ENCODE measurements at regions not wholly inside any gene's neighbourhood (a gene's known extent, or its start where the extent isn't known, plus 50 kb on each side); places are given as distances from the start of the nearest gene placed in this dataset.

DNA sequence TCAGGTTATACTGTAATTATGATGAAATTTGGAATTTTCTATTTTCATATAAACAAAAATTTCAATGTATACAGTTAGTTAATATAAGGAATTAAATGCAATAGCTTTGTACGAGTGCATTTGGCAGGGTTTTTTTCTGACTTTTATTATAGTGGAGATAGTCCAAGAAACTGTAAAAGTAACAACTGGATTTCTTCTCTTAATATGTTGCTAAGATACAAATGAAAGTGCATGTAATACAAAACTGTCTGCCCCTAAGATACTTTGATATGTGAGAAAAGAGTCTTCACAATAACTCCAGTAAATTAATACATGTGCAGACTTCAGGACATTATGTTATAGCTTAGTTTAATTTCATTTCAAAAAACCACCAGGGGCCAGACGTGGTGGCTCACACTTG lies 721.4 kb downstream of the CBLN4 start:
- Histone ChIP-seq H3K36me3 (ENCODE audit: insufficient read depth, low read length) (no peaks in the 10 kb centered on the region), H3K4me3 (ENCODE audit: low read length) (no peak overlapping the region), H2AFZ (ENCODE audit: low read depth, low read length) (no peak overlapping the region), H3K9me3 (ENCODE audit: low read length) (no peaks in the 10 kb centered on the region), H3K27me3 (ENCODE audit: insufficient read depth, low read length) (no peaks in the 10 kb centered on the region), H3K4me1 (ENCODE audit: insufficient read depth, low read length) (peaks cover 3% of the 10 kb centered on the region)

DNA sequence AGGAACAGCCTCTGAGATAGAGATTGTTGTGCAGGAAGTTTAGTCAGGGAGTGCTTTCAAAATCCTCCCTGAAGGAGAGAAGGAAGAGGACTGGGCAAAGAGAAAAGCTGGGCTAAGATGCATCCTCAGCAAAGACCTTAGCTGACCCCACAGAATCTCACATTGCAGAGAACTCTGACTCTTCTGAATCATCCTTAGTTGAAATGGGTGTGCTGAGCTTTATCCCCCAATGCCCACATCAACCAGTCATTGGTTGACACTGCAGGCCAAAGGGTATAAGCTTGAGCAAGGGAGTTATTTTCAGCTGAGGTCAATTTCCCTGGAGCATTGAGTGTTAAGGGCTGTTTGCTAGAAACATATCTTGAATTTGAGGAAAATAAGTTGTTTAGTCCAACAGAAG lies 732.2 kb downstream of the CBLN4 start:
- H3K4me1 ChIP-seq (ENCODE audit: insufficient read depth, low read length), result no peaks in the 10 kb centered on the region
- no peaks in the 10 kb centered on the region for H3K36me3 ChIP-seq (ENCODE audit: insufficient read depth, low read length)
- no peaks in the 10 kb centered on the region for H3K9me3 ChIP-seq (ENCODE audit: low read length)
- no peaks in the 10 kb centered on the region for H3K27me3 ChIP-seq (ENCODE audit: insufficient read depth, low read length)
- no peak overlapping the region for H2AFZ ChIP-seq (ENCODE audit: low read depth, low read length)
- H3K4me3 ChIP-seq (ENCODE audit: low read length), result no peak overlapping the region

DNA sequence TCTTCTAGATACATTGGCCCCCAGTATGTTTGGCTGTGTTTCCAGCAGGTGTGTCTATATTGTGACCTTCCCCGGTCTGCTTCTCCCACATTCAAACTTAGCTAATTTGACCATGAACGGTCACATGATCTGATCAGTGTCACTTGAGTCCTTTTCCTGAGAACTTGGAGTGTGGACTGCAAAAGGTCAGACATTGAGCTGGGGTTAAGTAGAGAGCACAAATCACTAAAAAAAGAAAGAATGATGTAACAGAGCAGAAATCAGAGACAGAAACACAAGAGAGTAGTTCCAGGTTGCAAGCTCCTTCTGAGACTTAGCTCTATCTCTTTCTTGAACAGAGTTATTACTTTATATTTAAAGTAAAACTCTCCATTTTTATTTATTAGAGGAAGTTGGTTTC lies 733.9 kb downstream of the CBLN4 start:
- no peak overlapping the region for H2AFZ ChIP-seq (ENCODE audit: low read depth, low read length)
- H3K4me3 ChIP-seq (ENCODE audit: low read length), result no peak overlapping the region
- no peaks in the 10 kb centered on the region for H3K9me3 ChIP-seq (ENCODE audit: low read length)
- no peaks in the 10 kb centered on the region for H3K36me3 ChIP-seq (ENCODE audit: insufficient read depth, low read length)
- no peaks in the 10 kb centered on the region for H3K27me3 ChIP-seq (ENCODE audit: insufficient read depth, low read length)
- peaks cover 3% of the 10 kb centered on the region for H3K4me1 ChIP-seq (ENCODE audit: insufficient read depth, low read length)

DNA sequence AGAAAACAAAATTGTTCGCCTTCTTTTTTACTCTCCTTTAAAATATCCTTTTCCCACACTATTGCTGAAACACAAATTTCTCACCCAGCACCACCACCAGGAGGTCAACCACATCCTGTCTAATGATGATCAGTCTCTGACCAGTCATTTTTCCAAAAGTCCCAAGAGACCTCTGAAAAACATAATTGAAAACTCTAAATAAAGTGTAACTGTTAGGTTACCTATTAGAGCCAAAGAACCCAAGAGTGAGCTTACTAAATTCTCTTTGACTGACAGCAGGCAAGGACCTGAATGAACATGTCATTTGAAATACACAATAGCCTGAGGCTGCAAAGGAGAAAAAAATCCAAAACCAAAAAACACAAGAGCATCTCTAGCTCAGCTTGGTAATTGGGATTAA lies 735.4 kb downstream of the CBLN4 start:
- Histone ChIP-seq H3K4me3 (ENCODE audit: low read length) (no peak overlapping the region), H3K9me3 (ENCODE audit: low read length) (no peaks in the 10 kb centered on the region), H3K4me1 (ENCODE audit: insufficient read depth, low read length) (peaks cover 3% of the 10 kb centered on the region), H2AFZ (ENCODE audit: low read depth, low read length) (no peak overlapping the region), H3K27me3 (ENCODE audit: insufficient read depth, low read length) (no peaks in the 10 kb centered on the region), H3K36me3 (ENCODE audit: insufficient read depth, low read length) (no peaks in the 10 kb centered on the region)

DNA sequence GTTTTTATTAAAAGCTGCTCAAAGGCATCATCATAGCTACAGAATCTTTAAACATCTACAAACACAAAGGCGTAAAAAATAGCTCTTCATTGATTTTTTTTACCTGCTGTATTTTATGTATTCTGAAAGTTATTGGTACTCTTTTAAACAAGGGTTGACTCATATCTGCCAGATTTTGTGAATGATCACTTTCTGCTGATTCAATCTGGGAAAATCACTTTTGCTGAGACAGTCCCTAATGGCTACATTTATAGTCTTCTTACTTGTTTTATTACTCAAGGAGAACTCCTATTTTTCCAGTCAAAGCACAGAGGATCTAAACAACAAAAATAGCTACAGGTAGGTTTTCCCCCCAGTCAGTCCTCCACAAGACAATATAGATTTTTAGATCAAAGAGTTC lies 739.0 kb downstream of the CBLN4 start:
- no peaks in the 10 kb centered on the region for H3K9me3 ChIP-seq (ENCODE audit: low read length)
- peaks cover 3% of the 10 kb centered on the region for H3K4me1 ChIP-seq (ENCODE audit: insufficient read depth, low read length)
- H2AFZ ChIP-seq (ENCODE audit: low read depth, low read length), result no peak overlapping the region
- H3K4me3 ChIP-seq (ENCODE audit: low read length), result no peak overlapping the region
- no peaks in the 10 kb centered on the region for H3K36me3 ChIP-seq (ENCODE audit: insufficient read depth, low read length)
- no peaks in the 10 kb centered on the region for H3K27me3 ChIP-seq (ENCODE audit: insufficient read depth, low read length)

DNA sequence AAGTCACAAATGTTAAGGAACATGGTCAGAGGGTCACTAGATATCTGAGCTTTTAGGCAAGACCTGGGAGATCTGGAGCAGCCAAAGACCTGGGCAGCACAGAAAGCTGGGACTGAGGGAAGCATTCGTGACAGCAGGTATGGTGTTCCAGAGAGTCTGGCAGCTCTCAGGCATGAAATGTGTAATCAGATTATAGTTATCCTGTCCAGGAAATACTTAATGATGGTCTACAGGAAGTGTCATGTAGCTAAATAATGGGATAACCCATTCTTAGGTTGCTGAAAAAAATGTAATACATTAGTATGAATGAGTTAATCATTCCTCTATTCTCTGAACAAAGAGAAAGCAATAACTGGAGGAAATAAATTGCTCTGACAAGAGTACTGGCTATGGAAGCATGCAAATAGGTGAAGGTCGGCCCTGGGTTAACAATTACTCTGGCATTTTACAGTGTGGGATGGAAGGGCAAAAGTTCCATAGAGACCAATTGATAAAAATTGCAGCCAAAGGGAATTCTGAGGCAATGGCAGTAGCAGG lies 740.5 kb downstream of the CBLN4 start:
- Histone ChIP-seq H3K4me1 (ENCODE audit: insufficient read depth, low read length) (peaks cover 3% of the 10 kb centered on the region), H2AFZ (ENCODE audit: low read depth, low read length) (no peak overlapping the region), H3K4me3 (ENCODE audit: low read length) (no peak overlapping the region), H3K9me3 (ENCODE audit: low read length) (no peaks in the 10 kb centered on the region), H3K36me3 (ENCODE audit: insufficient read depth, low read length) (no peaks in the 10 kb centered on the region), H3K27me3 (ENCODE audit: insufficient read depth, low read length) (no peaks in the 10 kb centered on the region)

DNA sequence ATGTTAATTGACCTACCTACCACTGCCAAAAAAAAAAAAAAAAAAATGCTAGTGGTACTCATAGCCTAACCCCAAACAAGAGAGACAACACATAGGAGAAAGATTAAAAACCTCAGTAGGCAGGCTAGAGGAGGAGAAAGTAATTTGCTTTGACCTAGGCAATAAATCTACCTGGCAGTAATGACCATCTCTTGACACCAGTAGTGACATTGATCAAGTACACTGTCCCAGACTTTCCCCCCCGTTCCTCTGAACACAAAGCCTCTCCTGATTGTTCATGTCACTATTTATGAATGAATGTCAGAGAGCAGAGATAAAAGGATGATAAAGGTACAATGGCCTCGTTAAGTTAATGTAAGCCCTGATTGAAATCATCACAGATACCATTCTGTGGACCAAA lies 746.8 kb downstream of the CBLN4 start:
- H3K36me3 ChIP-seq (ENCODE audit: insufficient read depth, low read length), result no peaks in the 10 kb centered on the region
- H3K27me3 ChIP-seq (ENCODE audit: insufficient read depth, low read length), result no peaks in the 10 kb centered on the region
- H3K4me3 ChIP-seq (ENCODE audit: low read length), result no peak overlapping the region
- no peak overlapping the region for H2AFZ ChIP-seq (ENCODE audit: low read depth, low read length)
- no peaks in the 10 kb centered on the region for H3K9me3 ChIP-seq (ENCODE audit: low read length)
- no peaks in the 10 kb centered on the region for H3K4me1 ChIP-seq (ENCODE audit: insufficient read depth, low read length)

DNA sequence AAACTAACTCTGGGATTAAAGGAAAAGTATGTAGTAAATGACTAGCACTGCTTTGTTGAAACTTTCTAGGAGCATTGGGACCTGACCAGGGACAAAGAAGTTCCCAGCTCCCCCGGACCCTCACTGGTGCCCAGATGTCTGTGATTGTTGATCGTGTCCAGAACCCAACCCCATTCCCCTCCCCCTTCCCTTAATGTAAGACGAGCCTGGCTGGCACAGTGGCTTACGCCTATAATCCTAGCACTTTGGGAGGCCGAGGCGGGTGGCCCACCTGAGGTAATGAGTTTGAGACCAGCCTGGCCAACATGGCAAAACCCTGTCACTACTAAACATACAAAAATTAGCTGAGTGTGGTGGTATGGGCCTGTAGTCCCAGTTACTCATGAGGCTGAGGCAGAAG lies 750.3 kb downstream of the CBLN4 start:
- Histone ChIP-seq H2AFZ (ENCODE audit: low read depth, low read length) (no peak overlapping the region), H3K27me3 (ENCODE audit: insufficient read depth, low read length) (no peaks in the 10 kb centered on the region), H3K36me3 (ENCODE audit: insufficient read depth, low read length) (no peaks in the 10 kb centered on the region), H3K4me3 (ENCODE audit: low read length) (no peak overlapping the region), H3K9me3 (ENCODE audit: low read length) (no peaks in the 10 kb centered on the region), H3K4me1 (ENCODE audit: insufficient read depth, low read length) (no peaks in the 10 kb centered on the region)

DNA sequence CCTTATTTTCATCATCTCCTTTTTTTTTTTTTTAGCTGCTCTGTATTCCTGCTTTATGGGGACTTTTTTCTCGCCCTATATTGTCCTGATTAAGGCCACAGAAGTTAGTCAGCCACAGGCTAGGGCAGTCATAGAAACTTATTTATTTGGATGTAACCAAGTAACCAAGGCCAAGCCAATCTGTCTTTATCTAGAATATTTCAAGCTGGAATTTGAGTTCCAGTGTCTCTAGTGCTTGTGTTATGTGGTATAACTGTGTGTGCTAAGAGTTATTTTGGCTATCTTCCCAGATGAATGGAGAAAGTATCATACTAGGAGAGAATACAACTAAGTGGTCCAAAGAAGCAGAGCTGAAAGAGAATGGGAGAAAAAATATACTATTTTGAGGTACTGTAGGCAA lies 751.5 kb downstream of the CBLN4 start:
- H2AFZ ChIP-seq (ENCODE audit: low read depth, low read length), result no peak overlapping the region
- H3K9me3 ChIP-seq (ENCODE audit: low read length), result no peaks in the 10 kb centered on the region
- no peaks in the 10 kb centered on the region for H3K27me3 ChIP-seq (ENCODE audit: insufficient read depth, low read length)
- no peak overlapping the region for H3K4me3 ChIP-seq (ENCODE audit: low read length)
- H3K4me1 ChIP-seq (ENCODE audit: insufficient read depth, low read length), result no peaks in the 10 kb centered on the region
- H3K36me3 ChIP-seq (ENCODE audit: insufficient read depth, low read length), result no peaks in the 10 kb centered on the region

DNA sequence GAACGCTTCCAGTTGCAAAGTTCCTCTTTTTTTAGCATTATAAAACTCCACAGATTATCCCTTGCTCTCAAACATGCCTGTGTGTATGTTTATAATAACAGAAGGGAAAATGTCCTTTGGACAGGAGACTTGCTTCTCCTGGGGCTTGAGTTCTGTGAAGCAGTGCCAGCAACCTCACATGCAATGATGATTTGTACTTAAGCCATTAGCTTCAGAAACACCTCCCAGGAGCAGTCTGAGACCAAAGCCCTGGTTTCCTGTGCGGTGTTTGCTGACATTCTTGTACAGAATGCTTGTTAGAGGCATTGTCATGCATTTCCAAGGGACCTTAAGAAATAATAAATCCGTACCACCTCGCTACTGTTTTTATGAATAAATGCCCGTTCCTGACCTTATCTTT lies 752.8 kb downstream of the CBLN4 start:
- H3K27me3 ChIP-seq (ENCODE audit: insufficient read depth, low read length), result no peaks in the 10 kb centered on the region
- H3K9me3 ChIP-seq (ENCODE audit: low read length), result no peaks in the 10 kb centered on the region
- H3K4me3 ChIP-seq (ENCODE audit: low read length), result no peak overlapping the region
- no peaks in the 10 kb centered on the region for H3K36me3 ChIP-seq (ENCODE audit: insufficient read depth, low read length)
- H2AFZ ChIP-seq (ENCODE audit: low read depth, low read length), result no peak overlapping the region
- no peaks in the 10 kb centered on the region for H3K4me1 ChIP-seq (ENCODE audit: insufficient read depth, low read length)

DNA sequence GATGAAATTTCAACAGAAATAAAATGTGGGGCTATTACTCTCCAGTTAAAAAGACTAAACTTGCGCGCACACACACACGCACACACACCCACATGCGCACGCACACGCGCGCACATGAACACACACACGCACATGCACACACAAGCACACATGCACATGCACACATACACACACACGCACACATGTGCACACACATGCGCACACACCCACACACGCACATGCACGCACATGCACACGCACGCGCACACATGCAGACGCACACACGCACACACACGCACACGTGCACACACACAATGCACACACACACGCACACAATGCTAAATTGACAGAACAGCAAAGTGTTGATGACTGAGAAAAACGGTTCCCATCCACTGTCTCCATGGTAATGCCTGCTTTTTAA lies 754.1 kb downstream of the CBLN4 start:
- H3K4me3 ChIP-seq (ENCODE audit: low read length), result no peak overlapping the region
- H3K36me3 ChIP-seq (ENCODE audit: insufficient read depth, low read length), result no peaks in the 10 kb centered on the region
- no peaks in the 10 kb centered on the region for H3K9me3 ChIP-seq (ENCODE audit: low read length)
- H2AFZ ChIP-seq (ENCODE audit: low read depth, low read length), result no peak overlapping the region
- no peaks in the 10 kb centered on the region for H3K4me1 ChIP-seq (ENCODE audit: insufficient read depth, low read length)
- no peaks in the 10 kb centered on the region for H3K27me3 ChIP-seq (ENCODE audit: insufficient read depth, low read length)

DNA sequence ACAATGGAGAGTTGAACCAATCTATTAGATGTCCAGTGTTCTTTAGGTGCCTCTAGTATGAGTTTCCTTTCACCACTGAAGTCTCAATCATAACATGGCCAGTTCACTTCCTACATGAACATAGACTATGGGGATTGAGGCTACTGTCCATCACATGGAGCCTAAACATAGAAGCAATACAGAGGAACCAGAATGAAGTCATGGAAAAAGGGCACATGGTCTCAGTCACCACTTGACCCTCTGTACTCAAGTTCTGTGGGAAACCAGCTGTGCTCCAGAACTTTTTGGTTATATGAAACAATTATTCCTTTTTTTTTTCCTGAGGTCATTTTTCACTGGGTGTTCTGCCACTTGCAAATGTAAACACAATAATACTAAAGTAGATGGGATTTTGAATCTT lies 762.5 kb downstream of the CBLN4 start:
- H3K9me3 ChIP-seq (ENCODE audit: low read length), result no peaks in the 10 kb centered on the region
- no peak overlapping the region for H2AFZ ChIP-seq (ENCODE audit: low read depth, low read length)
- no peaks in the 10 kb centered on the region for H3K27me3 ChIP-seq (ENCODE audit: insufficient read depth, low read length)
- no peak overlapping the region for H3K4me3 ChIP-seq (ENCODE audit: low read length)
- no peaks in the 10 kb centered on the region for H3K36me3 ChIP-seq (ENCODE audit: insufficient read depth, low read length)
- H3K4me1 ChIP-seq (ENCODE audit: insufficient read depth, low read length), result no peaks in the 10 kb centered on the region

DNA sequence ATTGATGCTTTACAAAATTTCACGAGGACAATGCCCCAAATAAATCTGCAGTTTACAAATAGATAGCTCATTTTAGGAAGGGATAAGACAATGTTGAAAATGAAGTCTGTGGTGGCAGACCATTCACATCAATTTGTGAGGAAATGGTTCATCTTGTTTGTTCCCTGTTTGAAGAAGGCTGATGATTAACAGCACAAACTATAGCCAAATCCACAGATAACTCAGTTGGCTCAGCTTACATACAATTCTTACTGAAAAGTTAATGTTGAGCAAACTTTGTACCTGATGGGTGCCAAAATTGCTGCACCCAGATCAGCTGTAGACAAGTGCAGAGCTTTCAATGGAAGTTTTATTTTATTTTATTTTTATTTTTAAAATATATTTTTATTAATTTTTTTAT lies 763.9 kb downstream of the DOK5 start:
- H3K27me3 ChIP-seq (ENCODE audit: insufficient read depth, low read length), result no peaks in the 10 kb centered on the region
- no peak overlapping the region for H3K4me3 ChIP-seq (ENCODE audit: low read length)
- H2AFZ ChIP-seq (ENCODE audit: low read depth, low read length), result no peak overlapping the region
- no peaks in the 10 kb centered on the region for H3K36me3 ChIP-seq (ENCODE audit: insufficient read depth, low read length)
- no peaks in the 10 kb centered on the region for H3K4me1 ChIP-seq (ENCODE audit: insufficient read depth, low read length)
- no peaks in the 10 kb centered on the region for H3K9me3 ChIP-seq (ENCODE audit: low read length)

DNA sequence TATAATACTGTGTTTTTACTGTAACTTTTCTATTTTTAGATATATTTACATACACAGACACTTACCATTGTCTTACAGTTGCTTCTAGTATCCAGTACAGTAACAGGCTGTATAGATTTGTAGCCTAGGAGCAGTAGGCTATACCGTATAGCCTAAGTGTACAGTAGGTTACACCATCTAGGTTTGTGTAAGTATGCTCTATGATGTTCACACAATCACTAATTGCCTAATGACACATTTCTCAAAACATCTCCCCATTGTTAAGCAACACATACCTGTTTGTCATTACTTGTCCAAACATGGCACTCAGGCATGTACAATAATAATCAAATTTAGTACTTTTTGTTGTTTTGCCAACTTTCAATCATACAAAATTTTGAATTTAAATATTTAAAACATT lies 757.3 kb downstream of the DOK5 start:
- Histone ChIP-seq H2AFZ (ENCODE audit: low read depth, low read length) (no peak overlapping the region), H3K36me3 (ENCODE audit: insufficient read depth, low read length) (no peaks in the 10 kb centered on the region), H3K4me1 (ENCODE audit: insufficient read depth, low read length) (no peaks in the 10 kb centered on the region), H3K27me3 (ENCODE audit: insufficient read depth, low read length) (no peaks in the 10 kb centered on the region), H3K4me3 (ENCODE audit: low read length) (no peak overlapping the region), H3K9me3 (ENCODE audit: low read length) (no peaks in the 10 kb centered on the region)
